GM18502 (cell line): ENCODE measurements at regions not wholly inside any gene's neighbourhood (a gene's known extent, or its start where the extent isn't known, plus 50 kb on each side); places are given as distances from the start of the nearest gene placed in this dataset.

Source experiments
- ATAC-seq: cut with Tn5 transposase; IDR thresholded peaks from one replicate; pipeline ENCODE4 v1.9.1; 2021; ENCODE audit warnings: mild to moderate bottlenecking; ENCODE audit not compliant: unreplicated experiment, poor library complexity

- ATAC-seq = no peak
Observed at GRCh38 chr2:128488434-128488833, 169.8 kb upstream of the HS6ST1 start.

GRCh38 chr2:128489526-128490273 lies 171.0 kb upstream of the HS6ST1 start:
- no peak for ATAC-seq

- no peak for ATAC-seq
Observed at GRCh38 chr2:128490321-128490720, 171.7 kb upstream of the HS6ST1 start.

- no peak for ATAC-seq
Observed at GRCh38 chr2:128490881-128491691, 172.4 kb upstream of the HS6ST1 start.

- ATAC-seq = no peak
Observed at GRCh38 chr2:128491692-128492244, 173.1 kb upstream of the HS6ST1 start.

GRCh38 chr2:128492966-128493811 lies 174.5 kb upstream of the HS6ST1 start:
- no peak for ATAC-seq

GRCh38 chr2:128493880-128494279 lies 175.2 kb upstream of the HS6ST1 start:
- ATAC-seq = no peak

- no peak for ATAC-seq
Observed at GRCh38 chr2:128494307-128494639, 175.6 kb upstream of the HS6ST1 start.

- no peak for ATAC-seq
Observed at GRCh38 chr2:128494640-128495321, 176.1 kb upstream of the HS6ST1 start.

GRCh38 chr2:128495996-128496547 lies 177.4 kb upstream of the HS6ST1 start:
- no peak for ATAC-seq

- no peak for ATAC-seq
Observed at GRCh38 chr2:128496700-128497099, 178.0 kb upstream of the HS6ST1 start.

GRCh38 chr2:128497461-128497860 lies 178.8 kb upstream of the HS6ST1 start:
- ATAC-seq = no peak

GRCh38 chr2:128498086-128498485 lies 179.4 kb upstream of the HS6ST1 start:
- no peak for ATAC-seq

- ATAC-seq = no peak
Observed at GRCh38 chr2:128498589-128498988, 179.9 kb upstream of the HS6ST1 start.

- ATAC-seq = no peak
Observed at GRCh38 chr2:128499367-128500137, 180.9 kb upstream of the HS6ST1 start.

- ATAC-seq = no peak
Observed at GRCh38 chr2:128500138-128500800, 181.6 kb upstream of the HS6ST1 start.

GRCh38 chr2:128501006-128501690 lies 182.5 kb upstream of the HS6ST1 start:
- no peak for ATAC-seq

- ATAC-seq = no peak
Observed at GRCh38 chr2:128501700-128502099, 183.0 kb upstream of the HS6ST1 start.
